ENCODE measurements at regions not wholly inside any gene's neighbourhood (a gene's known extent, or its start where the extent isn't known, plus 50 kb on each side); places are given as distances from the start of the nearest gene placed in this dataset.

- DNase-seq: no peak
Measured at GRCh38 chr5:112630246-112631009, 107.3 kb upstream of the APC start.

- no peak for DNase-seq
Measured at GRCh38 chr5:112634166-112634565, 103.5 kb upstream of the APC start.

- no peak for DNase-seq
Measured at GRCh38 chr5:112634796-112635195, 102.9 kb upstream of the APC start.

- DNase-seq: no peak
Measured at GRCh38 chr5:112635276-112635675, 102.4 kb upstream of the APC start.

GRCh38 chr5:112635771-112636731 lies 101.6 kb upstream of the APC start:
- no peak for DNase-seq

GRCh38 chr5:112636751-112637150 lies 100.9 kb upstream of the APC start:
- no peak for DNase-seq

GRCh38 chr5:112637343-112637742 lies 100.3 kb upstream of the APC start:
- no peak for DNase-seq

GRCh38 chr5:112640546-112640945 lies 97.1 kb upstream of the APC start:
- DNase-seq: no peak

GRCh38 chr5:112641515-112642110 lies 96.1 kb upstream of the APC start:
- DNase-seq: no peak

- no peak for DNase-seq
Measured at GRCh38 chr5:112642885-112643284, 94.8 kb upstream of the APC start.

GRCh38 chr5:112643339-112643971 lies 94.2 kb upstream of the APC start:
- no peak for DNase-seq

GRCh38 chr5:112646139-112646936 lies 91.3 kb upstream of the APC start:
- no peak for DNase-seq

- DNase-seq: no peak
Measured at GRCh38 chr5:112647428-112647827, 90.3 kb upstream of the APC start.

GRCh38 chr5:112648264-112648663 lies 89.4 kb upstream of the APC start:
- DNase-seq: no peak

- DNase-seq: no peak
Measured at GRCh38 chr5:112649882-112650281, 87.8 kb upstream of the APC start.

- no peak for DNase-seq
Measured at GRCh38 chr5:112653638-112654205, 84.0 kb upstream of the APC start.

- DNase-seq: no peak
Measured at GRCh38 chr5:112655513-112655912, 82.2 kb upstream of the APC start.

GRCh38 chr5:112656451-112656850 lies 81.2 kb upstream of the APC start:
- DNase-seq: no peak

GRCh38 chr5:112657804-112658203 lies 79.9 kb upstream of the APC start:
- no peak for DNase-seq

GRCh38 chr5:112660359-112660758 lies 77.3 kb upstream of the APC start:
- DNase-seq: no peak

GRCh38 chr5:112663146-112663545 lies 74.5 kb upstream of the APC start:
- no peak for DNase-seq

GRCh38 chr5:112668016-112668415 lies 69.7 kb upstream of the APC start:
- no peak for DNase-seq
